Heart left ventricle (tissue), 16 donors: ENCODE measurements at regions not wholly inside any gene's neighbourhood (a gene's known extent, or its start where the extent isn't known, plus 50 kb on each side); places are given as distances from the start of the nearest gene placed in this dataset.

ENCODE experiments used
- ATAC-seq, 4 donors: fragments of 200-7000 bp; cut with Tn5 transposase; one replicate each; pipeline ENCODE4 v1.9.1; 2020 to 2022; ENCODE audit warnings: moderate library complexity in 4 of 4, mild to moderate bottlenecking in 3 of 4, moderate number of reproducible peaks in 1 of 4
- DNase-seq, 5 donors: peaks; one replicate each; pipeline ENCODE4 v3.0.0-alpha.2; 2020
- H3K27ac ChIP-seq, 12 donors: fragments of 200-600 bp; sonication (generic) in 4 of 12; one replicate each; pipeline versions ENCODE4 v1.5.0 to v1.8.0; 2016 to 2022; ENCODE audit warnings: mild to moderate bottlenecking in 2 of 12
- H3K27me3 ChIP-seq, 9 donors: fragments of 200-600 bp; sonication (generic) in 2 of 9; one replicate each; pipeline versions ENCODE4 v1.5.1 to v1.8.0; 2016 to 2022; ENCODE audit warnings: mild to moderate bottlenecking in 3 of 9
- H3K36me3 ChIP-seq, 9 donors: fragments of 200-600 bp; sonication (generic) in 2 of 9; one replicate each; pipeline versions ENCODE4 v1.5.0 to v1.8.0; 2018 to 2022; ENCODE audit warnings: mild to moderate bottlenecking in 2 of 9
- H3K4me1 ChIP-seq, 12 donors: fragments of 200-600 bp; sonication (generic) in 4 of 12; one replicate each; pipeline versions ENCODE4 v1.5.0 to v1.8.0; 2016 to 2022; ENCODE audit warnings: mild to moderate bottlenecking in 3 of 12
- H3K4me3 ChIP-seq, 12 donors: fragments of 200-600 bp; sonication (generic) in 4 of 12; one replicate each; pipeline versions ENCODE4 v1.5.0 to v1.8.0; 2017 to 2022; ENCODE audit warnings: mild to moderate bottlenecking in 9 of 12, moderate library complexity in 4 of 12
- H3K9me3 ChIP-seq, 12 donors: fragments of 200-600 bp; sonication (generic) in 4 of 12; one replicate each; pipeline versions ENCODE4 v1.5.0 to v1.8.0; 2016 to 2022; ENCODE audit warnings: mild to moderate bottlenecking in 1 of 12
- CTCF ChIP-seq, 12 donors: fragments of 200-600 bp; sonication (generic) in 4 of 12; IDR thresholded peaks; one replicate each; pipeline versions ENCODE4 v1.5.0 to v1.8.0; 2018 to 2022; ENCODE audit warnings: antibody characterized with exemption in 12 of 12, mild to moderate bottlenecking in 5 of 12
- POLR2A ChIP-seq, 2 donors: fragments of 450-650 bp; IDR thresholded peaks; one replicate each; pipeline ENCODE4 v1.6.1; 2017; ENCODE audit warnings: antibody characterized with exemption in 2 of 2, mild to moderate bottlenecking in 2 of 2, moderate library complexity in 2 of 2
- WGBS, 4 donors: extraction: QIAGEN DNeasy Blood & Tissue Kit in 2 of 4; methylation state at CpG; one replicate each; pipeline versions ENCODE4 v1.1.5 to v1.1.7; 2013 to 2018; 5-methylcytosine and 5-hydroxymethylcytosine counted together
- intact Hi-C, 10 donors: fragments of 100-400 bp; cut with DNase I; formaldehyde crosslinking; loops; one replicate each; pipeline versions ENCODE4 v1.11.1 to v1.14.2; 2022
- donor health status: ischemic (EF 13 %, LVEDD 7.1; RV severe dilation, severe dysfunction).
- donor health status: healthy with polysubstance abuse.
- donor health status: DM: no; HTN: yes; CAD: no.
- donor health status: DM: no; HTN: no; CAD: no.
- donor health status: ischemic (EF 25% LVEDD 6.9; RV normal size, moderate dysfunction).
- donor health status: ischemic (EF 25% LVEDD 5.7; RV mildly dilated, moderate dysfunction).
- donor health status: healthy.
- donor health status: DM: yes; HTN: yes; CAD: no.
- donor health status: ischemic (EF 35%, LVEDD 5.7; RV mildly dilated, moderate dysfunction).
- donor health status: nonischemic (EF 11% LVEDD 7.7; RV severe dilation, severe dysfunction).
- donor health status: DM: yes; HTN: yes; CAD: no.
- donor health status: PGD.
- donor health status: ischemic (EF 29% LVEDD 5.4; RV normal size, mild dysfunction).
- donor health status: nonischemic (EF 23%, LVEDD 6.1; RV moderate dilation, normal function).

GRCh38 chr20:16877053-16877554, 128.9 kb downstream of the OTOR start:
- ATAC-seq, result no peak
- TF ChIP-seq CTCF (IDR thresholded peaks at IDR 0.05) (no peak), POLR2A (IDR thresholded peaks at IDR 0.05) (no peak)
- intact Hi-C loops, result no loop called here

GRCh38 chr20:16885746-16886145, 137.6 kb downstream of the OTOR start:
- no peak overlapping the region for H3K4me3 ChIP-seq
- no peak for TF ChIP-seq CTCF (IDR thresholded peaks at IDR 0.05)
- TF ChIP-seq POLR2A (IDR thresholded peaks at IDR 0.05), result no peak
- ATAC-seq (no peak), DNase-seq (no peak)
- no peak overlapping the region for H3K27ac ChIP-seq
- intact Hi-C loops, result no loop called here
- H3K36me3 ChIP-seq, result no peaks in the 10 kb centered on the region
- H3K9me3 ChIP-seq, result peaks cover 0 to 14% (median 0%) of the 10 kb centered on the region in 12 donors
- H3K4me1 ChIP-seq, result no peaks in the 10 kb centered on the region
- H3K27me3 ChIP-seq, result no peaks in the 10 kb centered on the region

More at GRCh38 chr20:16877053-16877554, 128.9 kb downstream of the OTOR start:
- no peak overlapping the region for H3K4me3 ChIP-seq
- H3K27ac ChIP-seq, result no peak overlapping the region
- no peaks in the 10 kb centered on the region for H3K36me3 ChIP-seq
- WGBS, 4 donors, result 27 to 39% (median 28%) methylated on average over 2 of the region's 2 CpGs
- no peak for DNase-seq
- H3K27me3 ChIP-seq, result no peaks in the 10 kb centered on the region
- no peaks in the 10 kb centered on the region for H3K4me1 ChIP-seq
- H3K9me3 ChIP-seq, result no peaks in the 10 kb centered on the region

GRCh38 chr20:16898433-16898832, 150.3 kb downstream of the OTOR start:
- Histone ChIP-seq H3K9me3 (no peaks in the 10 kb centered on the region), H3K4me3 (no peak overlapping the region), H3K27me3 (no peaks in the 10 kb centered on the region), H3K36me3 (no peaks in the 10 kb centered on the region), H3K27ac (no peak overlapping the region), H3K4me1 (no peaks in the 10 kb centered on the region)
- intact Hi-C loops, result no loop called here
- 63 to 82% (median 71%) methylated on average over 4 of the region's 4 CpGs for WGBS, 4 donors
- no peak for TF ChIP-seq CTCF (IDR thresholded peaks at IDR 0.05)
- no peak for TF ChIP-seq POLR2A (IDR thresholded peaks at IDR 0.05)
- DNase-seq (no peak), ATAC-seq (no peak)

- Histone ChIP-seq H3K4me1 (no peaks in the 10 kb centered on the region), H3K4me3 (no peak overlapping the region), H3K27me3 (no peaks in the 10 kb centered on the region), H3K9me3 (peaks cover 0 to 6% (median 0%) of the 10 kb centered on the region in 12 donors), H3K36me3 (no peaks in the 10 kb centered on the region), H3K27ac (no peak overlapping the region)
- no peak for TF ChIP-seq POLR2A (IDR thresholded peaks at IDR 0.05)
- 85 to 93% (median 90%) methylated on average over 2 of the region's 2 CpGs for WGBS, 4 donors
- no peak for ATAC-seq
- intact Hi-C loops, result no loop called here
- no peak for DNase-seq
Measured at GRCh38 chr20:16902662-16903061, 154.5 kb downstream of the OTOR start.

- TF ChIP-seq CTCF (IDR thresholded peaks at IDR 0.05) (no peak), POLR2A (IDR thresholded peaks at IDR 0.05) (no peak)
- ATAC-seq (no peak), DNase-seq (no peak)
- Histone ChIP-seq H3K27me3 (no peaks in the 10 kb centered on the region), H3K4me1 (no peaks in the 10 kb centered on the region), H3K27ac (no peak overlapping the region), H3K36me3 (no peaks in the 10 kb centered on the region), H3K4me3 (no peak overlapping the region), H3K9me3 (peaks cover 0 to 11% (median 0%) of the 10 kb centered on the region in 12 donors)
- intact Hi-C loops, result no loop called here
- WGBS, 4 donors, result 42 to 59% (median 48%) methylated on average over 5 of the region's 5 CpGs
Measured at GRCh38 chr20:16904751-16905150, 156.6 kb downstream of the OTOR start.
